Peyer's patch (tissue), 4 donors: ENCODE measurements at regions not wholly inside any gene's neighbourhood (a gene's known extent, or its start where the extent isn't known, plus 50 kb on each side); places are given as distances from the start of the nearest gene placed in this dataset.

ENCODE experiments used
- POLR2A ChIP-seq, 2 donors: fragments of 450-650 bp; IDR thresholded peaks; one replicate each; pipeline ENCODE4 v1.5.1; 2017; ENCODE audit warnings: antibody characterized with exemption in 2 of 2, mild to moderate bottlenecking in 2 of 2, moderate library complexity in 2 of 2
- TF ChIP-seq, protein P1 (sequence below), 6 experiments: fragments of 450-650 bp in 4 of 6; fragments of 200-600 bp in 2 of 6; sonication (generic) in 1 of 6; IDR thresholded peaks; one replicate each; pipeline ENCODE4 v1.5.1; 2017 to 2019; ENCODE audit warnings: antibody characterized with exemption in 6 of 6, mild to moderate bottlenecking in 3 of 6, moderate library complexity in 1 of 6

DNA sequence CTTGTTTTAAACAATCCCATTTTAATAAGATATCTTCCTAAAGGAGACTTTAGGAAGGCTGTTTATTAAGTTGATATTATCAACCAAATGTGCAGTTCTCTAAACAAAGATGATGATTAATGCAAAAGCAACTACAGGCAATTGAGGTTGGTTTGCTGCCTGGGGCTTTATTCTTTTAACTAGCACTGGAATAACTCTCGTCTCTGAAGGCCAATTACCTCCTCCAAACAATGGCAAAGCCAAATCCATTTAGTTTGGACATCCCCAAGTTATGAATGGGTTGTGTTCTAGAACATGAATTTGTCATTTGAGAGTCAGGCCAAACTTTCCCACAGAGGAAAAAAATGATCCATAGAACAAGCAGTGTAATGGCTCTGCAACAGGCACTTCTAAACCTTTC lies 114.1 kb downstream of the SLC16A9 start:
- no peak for TF ChIP-seq POLR2A (IDR thresholded peaks at IDR 0.05)
- TF ChIP-seq, protein P1, sequence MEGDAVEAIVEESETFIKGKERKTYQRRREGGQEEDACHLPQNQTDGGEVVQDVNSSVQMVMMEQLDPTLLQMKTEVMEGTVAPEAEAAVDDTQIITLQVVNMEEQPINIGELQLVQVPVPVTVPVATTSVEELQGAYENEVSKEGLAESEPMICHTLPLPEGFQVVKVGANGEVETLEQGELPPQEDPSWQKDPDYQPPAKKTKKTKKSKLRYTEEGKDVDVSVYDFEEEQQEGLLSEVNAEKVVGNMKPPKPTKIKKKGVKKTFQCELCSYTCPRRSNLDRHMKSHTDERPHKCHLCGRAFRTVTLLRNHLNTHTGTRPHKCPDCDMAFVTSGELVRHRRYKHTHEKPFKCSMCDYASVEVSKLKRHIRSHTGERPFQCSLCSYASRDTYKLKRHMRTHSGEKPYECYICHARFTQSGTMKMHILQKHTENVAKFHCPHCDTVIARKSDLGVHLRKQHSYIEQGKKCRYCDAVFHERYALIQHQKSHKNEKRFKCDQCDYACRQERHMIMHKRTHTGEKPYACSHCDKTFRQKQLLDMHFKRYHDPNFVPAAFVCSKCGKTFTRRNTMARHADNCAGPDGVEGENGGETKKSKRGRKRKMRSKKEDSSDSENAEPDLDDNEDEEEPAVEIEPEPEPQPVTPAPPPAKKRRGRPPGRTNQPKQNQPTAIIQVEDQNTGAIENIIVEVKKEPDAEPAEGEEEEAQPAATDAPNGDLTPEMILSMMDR (IDR thresholded peaks at IDR 0.05): no peak
